CD4-positive, CD25-positive, alpha-beta regulatory T cell (primary cell): ENCODE measurements at regions not wholly inside any gene's neighbourhood (a gene's known extent, or its start where the extent isn't known, plus 50 kb on each side); places are given as distances from the start of the nearest gene placed in this dataset.

Experiments
- ATAC-seq, 2 donors: fragments of 150-1000 bp; cut with Tn5 transposase; one replicate each; pipeline ENCODE4 v1.10.0; 2021; ENCODE audit warnings: low read depth in 2 of 2, moderate number of reproducible peaks in 2 of 2, moderate library complexity in 1 of 2
- DNase-seq, 3 donors: peaks; one replicate each; pipeline versions ENCODE4 v3.0.0 to v3.0.0-alpha.2; 2012 to 2022; ENCODE audit warnings: mixed read lengths in 1 of 3
- H3K27ac ChIP-seq: one replicate; pipeline ENCODE4 v1.7.0; 2013; ENCODE audit warnings: mild to moderate bottlenecking, low read length; ENCODE audit not compliant: insufficient read depth, poor library complexity, severe bottlenecking
- H3K27me3 ChIP-seq: one replicate; pipeline ENCODE4 v1.7.0; 2013; ENCODE audit warnings: low read length; ENCODE audit not compliant: control insufficient read depth, insufficient read depth
- H3K36me3 ChIP-seq: one replicate; pipeline ENCODE4 v1.7.0; 2013; ENCODE audit warnings: mild to moderate bottlenecking, low read length, moderate library complexity; ENCODE audit not compliant: control insufficient read depth, insufficient read depth
- H3K4me1 ChIP-seq: 2 replicates; pipeline ENCODE4 v1.7.0; 2013; ENCODE audit warnings: mild to moderate bottlenecking, low read length; ENCODE audit not compliant: insufficient read depth, control insufficient read depth, poor library complexity, severe bottlenecking
- H3K4me3 ChIP-seq: one replicate; pipeline ENCODE4 v1.7.0; 2013; ENCODE audit warnings: low read depth, mild to moderate bottlenecking, low read length, moderate library complexity
- H3K9me3 ChIP-seq, 2 experiments: 1 replicate in 1 of 2; 2 replicates in 1 of 2; pipeline ENCODE4 v1.7.0; 2013; ENCODE audit warnings: low read length in 2 of 2, mild to moderate bottlenecking in 1 of 2, moderate library complexity in 1 of 2; ENCODE audit not compliant: control insufficient read depth in 2 of 2
- H3K27ac Mint-ChIP-seq, 3 donors: one replicate each; pipeline ENCODE4 v1.8.0; 2020 to 2022; ENCODE audit warnings: mild to moderate bottlenecking in 3 of 3, mixed read lengths in 3 of 3, moderate library complexity in 2 of 3
- H3K27me3 Mint-ChIP-seq: one replicate; pipeline ENCODE4 v1.8.0; 2022; ENCODE audit warnings: mild to moderate bottlenecking, mixed read lengths
- H3K36me3 Mint-ChIP-seq: one replicate; pipeline ENCODE4 v1.8.0; 2020; ENCODE audit warnings: mixed read lengths
- H3K4me1 Mint-ChIP-seq, 4 donors: one replicate each; pipeline ENCODE4 v1.8.0; 2020 to 2022; ENCODE audit warnings: mixed read lengths in 4 of 4, mild to moderate bottlenecking in 1 of 4
- H3K4me3 Mint-ChIP-seq, 4 donors: one replicate each; pipeline ENCODE4 v1.8.0; 2020 to 2022; ENCODE audit warnings: mild to moderate bottlenecking in 4 of 4, mixed read lengths in 4 of 4, moderate library complexity in 3 of 4
- H3K9me3 Mint-ChIP-seq, 7 donors: one replicate each; pipeline ENCODE4 v1.8.0; 2020 to 2022; ENCODE audit warnings: mixed read lengths in 7 of 7, mild to moderate bottlenecking in 3 of 7, moderate library complexity in 2 of 7

- H3K9me3 ChIP-seq: no peaks in the 10 kb centered on the region
- ATAC-seq (no peak), DNase-seq (no peak)
- H3K27me3 ChIP-seq: no peaks in the 10 kb centered on the region
- H3K9me3 Mint-ChIP-seq: peaks cover 0 to 2% (median 0%) of the 10 kb centered on the region in 7 donors
- no peak overlapping the region for H3K27ac ChIP-seq
- no peak overlapping the region for H3K4me3 ChIP-seq
- H3K27ac Mint-ChIP-seq: no peak overlapping the region
- no peaks in the 10 kb centered on the region for H3K4me1 Mint-ChIP-seq
- no peaks in the 10 kb centered on the region for H3K27me3 Mint-ChIP-seq
- H3K36me3 ChIP-seq: no peaks in the 10 kb centered on the region
- H3K36me3 Mint-ChIP-seq: no peaks in the 10 kb centered on the region
- H3K4me3 Mint-ChIP-seq: no peak overlapping the region
- no peaks in the 10 kb centered on the region for H3K4me1 ChIP-seq
These were observed 306.8 kb downstream of the CTTN start for GRCh38 chr11:70705097-70705496.

DNA sequence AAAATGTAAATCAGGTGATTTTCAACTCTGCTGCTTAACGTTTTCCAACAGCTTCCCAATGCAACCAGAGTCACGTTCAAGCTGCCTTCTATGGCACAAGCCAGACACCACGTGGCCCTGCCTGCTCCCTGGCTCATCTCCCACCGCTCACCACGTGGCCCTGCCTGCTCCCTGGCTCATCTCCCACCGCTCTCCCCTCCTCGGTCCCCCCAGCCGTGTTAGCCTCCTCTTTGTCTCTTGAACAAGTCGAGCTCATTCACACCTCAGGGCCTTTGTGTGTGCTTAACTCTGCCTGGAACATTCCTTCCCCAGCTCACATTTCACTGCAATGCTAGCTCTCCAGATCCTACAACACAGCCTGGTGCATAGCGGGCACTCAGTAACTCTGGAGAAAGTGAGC is 307.6 kb downstream of the CTTN start:
- Mint-ChIP-seq H3K9me3 (peaks cover 0 to 2% (median 0%) of the 10 kb centered on the region in 7 donors), H3K36me3 (no peaks in the 10 kb centered on the region), H3K27ac (no peak overlapping the region), H3K4me1 (no peaks in the 10 kb centered on the region), H3K4me3 (no peak overlapping the region), H3K27me3 (no peaks in the 10 kb centered on the region)
- Histone ChIP-seq H3K9me3 (no peaks in the 10 kb centered on the region), H3K27ac (no peak overlapping the region), H3K36me3 (no peaks in the 10 kb centered on the region), H3K27me3 (no peaks in the 10 kb centered on the region), H3K4me1 (no peaks in the 10 kb centered on the region), H3K4me3 (no peak overlapping the region)
- ATAC-seq (no peak), DNase-seq (no peak)

- H3K4me3 Mint-ChIP-seq: no peak overlapping the region
- Histone ChIP-seq H3K27me3 (no peaks in the 10 kb centered on the region), H3K4me3 (no peak overlapping the region), H3K4me1 (no peaks in the 10 kb centered on the region), H3K36me3 (no peaks in the 10 kb centered on the region), H3K9me3 (no peaks in the 10 kb centered on the region), H3K27ac (no peak overlapping the region)
- no peaks in the 10 kb centered on the region for H3K27me3 Mint-ChIP-seq
- ATAC-seq (no peak), DNase-seq (no peak)
- peaks cover 0 to 2% (median 0%) of the 10 kb centered on the region in 7 donors for H3K9me3 Mint-ChIP-seq
- H3K4me1 Mint-ChIP-seq: no peaks in the 10 kb centered on the region
- no peak overlapping the region for H3K27ac Mint-ChIP-seq
- no peaks in the 10 kb centered on the region for H3K36me3 Mint-ChIP-seq
These were observed 309.5 kb downstream of the CTTN start for GRCh38 chr11:70707821-70708220.

- H3K4me3 ChIP-seq: no peak overlapping the region
- no peak overlapping the region for H3K27ac ChIP-seq
- ATAC-seq (no peak), DNase-seq (no peak)
- Mint-ChIP-seq H3K36me3 (no peaks in the 10 kb centered on the region), H3K9me3 (peaks cover 0 to 2% (median 0%) of the 10 kb centered on the region in 7 donors), H3K4me3 (no peak overlapping the region), H3K27ac (no peak overlapping the region), H3K4me1 (no peaks in the 10 kb centered on the region), H3K27me3 (no peaks in the 10 kb centered on the region)
- no peaks in the 10 kb centered on the region for H3K4me1 ChIP-seq
- H3K27me3 ChIP-seq: no peaks in the 10 kb centered on the region
- no peaks in the 10 kb centered on the region for H3K36me3 ChIP-seq
- H3K9me3 ChIP-seq: no peaks in the 10 kb centered on the region
These were observed 311.3 kb downstream of the CTTN start for GRCh38 chr11:70709596-70709995.

DNA sequence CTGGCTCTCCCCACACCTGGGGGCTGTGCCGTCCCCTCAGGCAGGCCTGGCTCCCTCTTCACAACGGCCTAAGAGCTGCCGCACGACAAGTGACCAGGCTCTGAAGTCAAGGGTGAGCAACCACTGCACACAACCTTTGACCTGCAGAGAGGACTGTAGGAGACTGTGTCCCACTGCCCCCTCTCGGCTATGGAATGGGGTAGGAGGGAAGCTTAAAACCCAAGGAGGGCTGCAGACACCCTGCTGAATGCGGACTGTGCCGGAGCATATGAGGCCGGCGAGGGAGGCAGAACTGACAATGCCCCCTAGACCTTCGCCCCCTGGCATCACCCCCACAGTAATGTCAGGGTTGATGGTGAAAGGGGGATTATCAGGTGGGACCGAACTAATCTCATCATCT is 311.9 kb downstream of the CTTN start:
- Mint-ChIP-seq H3K36me3 (no peaks in the 10 kb centered on the region), H3K27ac (no peak overlapping the region), H3K27me3 (no peaks in the 10 kb centered on the region), H3K9me3 (peaks cover 0 to 2% (median 0%) of the 10 kb centered on the region in 7 donors), H3K4me3 (no peak overlapping the region), H3K4me1 (no peaks in the 10 kb centered on the region)
- DNase-seq (no peak), ATAC-seq (no peak)
- Histone ChIP-seq H3K9me3 (no peaks in the 10 kb centered on the region), H3K36me3 (no peaks in the 10 kb centered on the region), H3K4me3 (no peak overlapping the region), H3K27me3 (no peaks in the 10 kb centered on the region), H3K27ac (no peak overlapping the region), H3K4me1 (no peaks in the 10 kb centered on the region)

DNA sequence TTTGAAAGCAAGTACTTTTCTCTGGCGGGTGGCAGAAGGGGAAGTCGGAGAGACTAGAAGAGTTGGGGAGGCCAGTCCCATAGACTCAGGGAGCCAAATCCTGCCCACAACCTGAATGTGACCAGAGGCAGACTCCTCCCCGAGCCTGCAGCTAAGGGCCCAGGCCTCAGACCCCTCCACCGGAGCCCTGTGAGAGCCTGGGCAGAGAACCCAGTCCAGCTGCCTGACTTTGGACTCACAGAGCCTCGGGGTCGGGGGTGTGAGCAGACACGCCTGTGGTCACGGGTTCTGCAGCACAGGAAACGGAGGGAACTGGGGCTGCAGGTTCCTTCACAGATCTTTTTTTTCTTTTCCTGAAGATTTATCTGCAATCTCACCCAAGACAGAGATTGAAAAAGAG is 312.3 kb downstream of the CTTN start:
- no peak for ATAC-seq
- Mint-ChIP-seq H3K4me1 (no peaks in the 10 kb centered on the region), H3K27me3 (no peaks in the 10 kb centered on the region), H3K36me3 (no peaks in the 10 kb centered on the region), H3K27ac (no peak overlapping the region), H3K4me3 (no peak overlapping the region), H3K9me3 (peaks cover 0 to 2% (median 0%) of the 10 kb centered on the region in 7 donors)
- no peaks in the 10 kb centered on the region for H3K9me3 ChIP-seq
- no peaks in the 10 kb centered on the region for H3K27me3 ChIP-seq
- no peaks in the 10 kb centered on the region for H3K36me3 ChIP-seq
- no peak for DNase-seq
- no peak overlapping the region for H3K27ac ChIP-seq
- H3K4me3 ChIP-seq: no peak overlapping the region
- H3K4me1 ChIP-seq: no peaks in the 10 kb centered on the region

DNA sequence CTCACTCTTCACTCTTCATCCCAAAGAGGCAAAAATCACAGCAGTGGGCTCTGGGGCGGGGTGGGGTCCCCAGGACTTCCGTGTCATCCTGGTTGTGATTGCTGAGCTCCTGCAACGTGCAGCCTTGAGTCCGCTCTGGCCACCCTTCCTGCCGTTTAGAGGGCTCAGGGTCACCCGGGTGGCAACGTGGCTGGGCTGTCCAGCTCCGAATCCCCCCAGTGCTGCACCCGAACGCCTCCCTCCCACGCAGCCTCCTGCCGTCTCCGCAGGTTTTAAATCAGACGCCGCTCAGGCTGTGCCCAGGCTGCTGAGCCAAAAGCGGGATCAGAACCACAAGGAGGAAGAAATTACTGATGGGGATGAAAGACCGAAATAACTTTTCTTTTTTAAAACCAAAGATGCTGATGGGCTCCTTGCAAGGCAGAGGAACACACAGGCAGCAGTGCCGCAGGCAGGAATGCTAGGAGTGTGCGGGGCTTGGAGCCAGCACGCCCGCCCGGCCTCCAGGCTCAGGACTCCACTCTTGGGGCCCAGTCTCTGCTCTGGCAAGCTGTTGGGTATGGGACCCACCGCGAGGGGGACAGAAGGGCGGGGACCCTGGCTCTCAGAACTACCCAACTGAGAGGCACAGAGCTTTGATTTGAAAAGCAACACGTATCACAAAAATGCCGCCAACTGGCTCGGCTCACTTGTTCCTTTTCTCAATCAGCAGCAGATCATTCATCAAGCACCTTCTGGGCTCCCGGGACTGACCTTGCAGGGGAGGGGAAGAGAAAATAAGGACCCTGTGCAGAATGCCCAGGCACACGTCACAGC is 313.0 kb downstream of the CTTN start:
- Histone ChIP-seq H3K36me3 (no peaks in the 10 kb centered on the region), H3K27ac (no peak overlapping the region), H3K9me3 (no peaks in the 10 kb centered on the region), H3K27me3 (no peaks in the 10 kb centered on the region), H3K4me1 (no peaks in the 10 kb centered on the region), H3K4me3 (no peak overlapping the region)
- ATAC-seq (no peak), DNase-seq (no peak)
- Mint-ChIP-seq H3K27me3 (no peaks in the 10 kb centered on the region), H3K4me1 (no peaks in the 10 kb centered on the region), H3K36me3 (no peaks in the 10 kb centered on the region), H3K9me3 (no peaks in the 10 kb centered on the region), H3K4me3 (no peak overlapping the region), H3K27ac (no peak overlapping the region)

- DNase-seq: no peak
- Mint-ChIP-seq H3K27me3 (no peaks in the 10 kb centered on the region), H3K9me3 (no peaks in the 10 kb centered on the region), H3K36me3 (no peaks in the 10 kb centered on the region), H3K27ac (no peak overlapping the region), H3K4me3 (no peak overlapping the region), H3K4me1 (no peaks in the 10 kb centered on the region)
- no peak for ATAC-seq
- Histone ChIP-seq H3K4me1 (no peaks in the 10 kb centered on the region), H3K27me3 (no peaks in the 10 kb centered on the region), H3K36me3 (no peaks in the 10 kb centered on the region), H3K4me3 (no peak overlapping the region), H3K27ac (no peak overlapping the region), H3K9me3 (no peaks in the 10 kb centered on the region)
These were observed 313.5 kb downstream of the CTTN start for GRCh38 chr11:70711911-70712185.
